NCI-H69 (cell line): ENCODE measurements at regions not wholly inside any gene's neighbourhood (a gene's known extent, or its start where the extent isn't known, plus 50 kb on each side); places are given as distances from the start of the nearest gene placed in this dataset.
A peak's percentile ranks its signal among the peaks of the same experiment; 100 is the strongest.
"Not testable (repeated sequence)": the region's sequence is repeated elsewhere in the genome, so short reads cannot be mapped to it uniquely, and the experiment has no call there.

Experiments
- DNase-seq: peaks from one replicate; lab custom pipeline; 2025; lab: John Stamatoyannopoulos, UW

DNA sequence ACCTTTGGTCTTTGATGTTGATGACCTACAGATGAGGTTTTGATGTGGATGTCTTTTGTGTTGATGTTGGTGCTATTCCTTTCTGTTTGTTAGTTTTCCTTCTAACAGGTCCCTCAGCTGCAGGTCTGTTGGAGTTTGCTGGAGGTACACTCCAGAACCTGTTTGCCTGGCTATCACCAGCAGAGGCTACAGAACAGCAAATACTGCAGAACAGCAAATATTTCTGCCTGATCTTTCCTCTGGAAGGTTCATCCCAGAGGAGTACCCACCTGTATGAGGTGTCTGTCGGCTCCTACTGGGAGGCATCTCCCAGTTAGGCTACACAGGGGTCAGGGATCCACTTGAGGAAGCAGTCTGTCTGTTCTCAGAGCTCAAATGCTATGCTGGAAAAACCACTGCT is 694.5 kb upstream of the CDH6 start:
- no peak for DNase-seq

GRCh38 chr5:30498509-30498908 is 695.0 kb upstream of the CDH6 start:
- not testable (repeated sequence) for DNase-seq

DNA sequence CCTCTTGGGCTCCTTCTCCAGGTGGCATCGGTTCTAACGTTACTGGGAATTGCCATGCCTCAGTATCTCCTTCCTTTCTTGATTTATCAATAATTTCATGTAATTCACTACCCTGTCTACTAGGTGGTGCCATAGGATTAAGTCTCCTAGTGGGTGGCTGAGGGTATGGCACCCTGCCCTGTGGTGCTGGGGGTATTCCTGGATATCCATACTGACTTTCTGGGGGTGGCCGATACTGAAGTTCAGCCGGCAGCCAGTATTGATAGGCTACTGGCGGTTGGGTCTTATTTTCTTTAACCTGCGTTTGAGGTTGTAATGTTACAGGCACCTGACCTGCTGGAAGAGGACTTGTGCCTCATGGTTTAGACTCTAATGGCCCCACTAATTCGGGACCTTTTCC is 699.4 kb upstream of the CDH6 start:
- not testable (repeated sequence) for DNase-seq

DNA sequence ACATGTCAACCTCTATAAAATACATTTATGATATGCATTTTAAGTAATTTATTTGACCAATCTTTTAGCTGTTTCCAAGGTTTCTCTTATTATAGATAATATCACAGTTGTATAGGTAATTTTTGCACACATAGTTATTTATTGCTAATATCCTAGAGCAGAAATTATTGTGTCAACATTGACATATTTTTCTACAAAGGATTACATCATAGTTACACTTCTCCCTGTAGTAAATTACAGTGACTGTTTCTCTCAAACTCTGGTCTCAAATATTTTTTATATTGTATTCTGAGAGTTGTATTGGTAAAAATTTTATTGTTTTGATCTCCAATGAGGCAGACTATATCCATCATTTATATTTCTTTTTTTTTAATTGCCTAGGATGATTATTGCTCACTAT is 714.4 kb upstream of the CDH6 start:
- DNase-seq: no peak

DNA sequence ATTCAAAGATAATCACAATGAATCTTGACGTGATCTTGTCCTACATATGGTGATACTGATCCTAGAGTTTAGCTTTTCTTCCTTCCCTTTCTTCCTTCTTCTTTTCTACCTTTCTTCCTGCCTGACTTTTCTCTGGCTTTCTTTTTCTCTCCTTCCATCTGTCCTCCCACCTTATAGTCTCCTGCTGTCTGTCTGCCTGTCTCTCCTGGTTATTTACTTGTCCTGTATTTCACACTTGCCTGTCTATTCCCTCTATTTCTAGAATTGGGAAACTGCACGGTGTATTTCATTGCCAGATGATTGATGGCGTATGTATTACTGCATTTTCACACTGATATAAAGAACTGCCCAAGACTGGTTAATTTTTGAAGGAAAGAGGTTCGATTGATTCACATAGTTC is 718.1 kb upstream of the CDH6 start:
- no peak for DNase-seq

DNA sequence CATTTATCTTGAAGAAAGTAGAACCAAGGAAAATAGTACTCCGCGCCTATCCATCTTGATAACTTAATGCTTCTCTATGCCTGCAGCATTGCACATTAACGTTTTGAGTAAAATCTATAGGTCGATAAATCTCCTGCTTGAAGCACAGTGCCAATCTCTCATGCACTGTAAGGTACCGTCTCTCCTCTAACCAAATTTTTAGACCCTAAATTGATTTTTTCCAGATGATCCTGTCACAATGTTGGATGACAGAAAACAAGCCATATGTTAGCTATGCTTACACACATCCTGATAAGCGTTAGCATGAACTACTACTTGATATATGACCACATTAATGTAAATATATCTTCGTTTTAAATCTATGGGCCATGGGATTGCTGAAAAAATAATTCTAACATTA is 723.8 kb upstream of the CDH6 start:
- no peak for DNase-seq

GRCh38 chr5:30458681-30459080 is 734.8 kb upstream of the CDH6 start:
- DNase-seq: no peak

DNA sequence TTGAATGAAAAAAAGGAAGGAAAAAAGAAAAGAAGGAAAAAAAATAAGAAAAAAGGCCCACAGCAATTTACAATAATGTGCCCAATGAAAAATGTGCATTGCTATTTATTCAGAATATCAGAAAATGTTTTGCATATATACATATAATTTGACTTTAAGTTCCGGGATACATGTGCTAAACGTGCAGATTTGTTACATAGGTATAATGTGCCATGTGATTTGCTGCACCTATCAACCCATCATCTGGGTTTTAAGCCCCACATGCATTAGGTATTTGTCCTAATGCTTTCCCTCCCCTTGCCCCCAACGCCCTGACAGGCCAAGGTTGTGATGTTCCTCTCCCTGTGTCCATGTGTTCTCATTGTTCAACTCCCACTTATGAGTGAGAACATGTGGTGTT is 738.0 kb upstream of the CDH6 start:
- DNase-seq: not testable (repeated sequence)

GRCh38 chr5:30453168-30453567 is 740.3 kb upstream of the CDH6 start:
- DNase-seq: no peak

GRCh38 chr5:30450153-30450552 is 743.3 kb upstream of the CDH6 start:
- no peak for DNase-seq

GRCh38 chr5:30447431-30447830 is 746.1 kb upstream of the CDH6 start:
- DNase-seq: no peak

GRCh38 chr5:30446456-30446855 is 747.0 kb upstream of the CDH6 start:
- DNase-seq: no peak

GRCh38 chr5:30438785-30439184 is 754.7 kb upstream of the CDH6 start:
- no peak for DNase-seq

GRCh38 chr5:30436691-30437090 is 756.8 kb upstream of the CDH6 start:
- DNase-seq: no peak

DNA sequence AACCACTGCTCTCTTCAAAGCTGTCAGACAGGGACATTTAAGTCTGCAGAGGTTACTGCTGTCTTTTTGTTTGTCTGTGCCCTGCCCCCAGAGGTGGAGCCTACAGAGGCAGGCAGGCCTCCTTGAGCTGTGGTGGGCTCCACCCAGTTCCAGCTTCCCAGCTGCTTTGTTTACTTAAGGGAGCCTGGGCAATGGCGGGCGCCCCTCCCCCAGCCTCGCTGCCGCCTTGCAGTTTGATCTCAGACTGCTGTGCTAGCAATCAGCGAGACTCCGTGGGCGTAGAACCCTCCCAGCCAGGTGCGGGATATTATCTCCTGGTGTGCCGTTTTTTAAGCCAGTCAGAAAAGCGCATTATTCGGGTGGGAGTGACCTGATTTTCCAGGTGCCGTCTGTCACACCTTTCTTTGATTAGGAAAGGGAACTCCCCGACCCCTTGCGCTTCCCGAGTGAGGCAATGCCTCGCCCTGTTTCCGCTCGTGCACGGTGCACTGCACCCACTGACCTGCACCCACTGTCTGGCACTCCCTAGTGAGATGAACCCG is 764.5 kb upstream of the CDH6 start:
- DNase-seq: not testable (repeated sequence)

- DNase-seq: no peak
These were observed 779.4 kb upstream of the CDH6 start for GRCh38 chr5:30414078-30414477.

DNA sequence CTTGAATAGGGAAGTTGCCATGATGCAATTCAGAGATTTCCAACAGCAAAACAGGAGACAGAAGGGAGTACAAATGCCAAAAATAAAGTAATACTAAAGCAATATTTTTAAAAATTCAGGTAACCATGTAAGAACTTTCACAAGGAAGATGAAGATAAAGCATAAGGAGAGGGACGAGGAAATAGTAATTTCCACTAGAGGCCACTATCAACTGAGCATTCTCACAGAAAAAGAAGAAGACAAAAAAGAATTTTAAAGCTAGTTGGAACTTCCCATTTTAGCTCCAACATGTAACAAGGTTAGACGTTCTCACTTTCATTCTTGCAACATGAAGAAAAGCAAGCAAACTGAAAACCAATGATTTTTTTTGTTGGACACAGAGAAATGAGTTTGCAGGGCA is 779.9 kb upstream of the CDH6 start:
- no peak for DNase-seq

DNA sequence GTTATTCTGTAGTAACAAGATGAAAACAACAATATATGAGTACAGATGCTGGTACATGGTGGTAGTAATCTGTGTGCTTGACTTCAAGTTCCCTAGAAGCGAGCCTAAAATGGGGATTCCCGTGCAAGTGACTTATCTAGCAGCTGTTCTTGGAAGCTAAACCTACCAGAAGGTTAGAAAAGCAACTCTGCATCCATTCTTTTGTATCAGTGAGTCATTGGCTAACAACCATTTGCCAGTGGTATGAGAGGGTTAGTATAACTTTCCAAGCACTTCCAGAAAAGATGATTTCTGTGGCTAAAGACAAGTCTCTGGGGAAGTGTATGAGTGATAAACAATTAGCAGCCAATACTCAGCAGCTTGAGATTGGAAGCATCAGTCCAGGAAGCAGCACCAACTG is 787.7 kb upstream of the CDH6 start:
- no peak for DNase-seq

- DNase-seq: peak; percentile 84
These were observed 791.9 kb upstream of the CDH6 start for GRCh38 chr5:30401479-30402058.

GRCh38 chr5:30398423-30398822 is 795.1 kb upstream of the CDH6 start:
- no peak for DNase-seq

- DNase-seq: peak; percentile 85
These were observed 800.6 kb upstream of the CDH6 start for GRCh38 chr5:30392897-30393296.

DNA sequence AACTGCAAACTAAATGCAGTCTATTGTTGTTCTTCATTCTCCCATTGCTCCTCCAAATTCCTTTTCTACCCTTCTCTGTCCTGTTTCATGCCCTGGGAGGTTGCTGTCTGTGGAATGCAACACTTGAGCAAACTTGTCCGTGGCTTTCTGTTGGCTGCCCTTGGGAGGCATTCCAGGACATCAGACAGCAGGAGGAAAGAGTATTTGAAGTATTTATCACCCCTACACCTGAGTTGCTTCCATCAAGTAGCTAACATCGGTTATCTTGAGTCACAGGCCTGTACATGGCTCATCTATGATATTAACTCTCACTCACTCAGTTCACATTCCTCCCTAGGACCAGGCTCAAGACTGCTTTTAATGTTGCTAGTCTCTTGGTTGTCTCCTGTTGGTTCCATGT is 803.4 kb upstream of the CDH6 start:
- DNase-seq: no peak

DNA sequence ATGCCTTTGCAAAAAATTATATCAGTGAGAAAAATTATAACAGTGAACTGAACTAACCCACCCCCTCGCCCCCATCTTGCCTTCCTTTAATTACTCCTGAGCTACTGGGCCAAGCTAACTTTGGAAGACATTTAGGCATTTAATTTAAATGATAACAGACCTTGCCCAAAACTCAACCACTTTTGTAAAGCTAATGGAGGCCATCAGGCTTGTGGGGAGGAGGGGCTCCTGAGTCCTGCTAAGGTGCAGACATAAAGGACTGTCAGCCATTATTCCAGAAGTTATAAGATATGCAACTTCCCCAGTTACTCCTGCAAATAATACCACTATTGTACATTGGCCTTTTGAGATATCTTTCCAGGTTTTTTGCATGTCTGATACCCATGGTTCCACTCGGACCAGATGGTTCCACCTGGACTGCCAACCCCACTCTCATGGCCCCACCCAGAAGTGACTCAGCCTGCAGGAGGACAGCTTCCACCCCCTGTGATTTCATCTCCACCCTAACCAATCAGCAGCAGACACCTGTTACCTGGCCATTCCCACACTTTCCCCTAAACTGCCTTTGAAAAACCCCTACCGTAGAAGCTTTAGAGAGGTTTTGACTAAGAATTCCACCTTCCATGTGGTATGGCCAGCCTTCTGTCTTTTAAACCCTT is 805.4 kb upstream of the CDH6 start:
- no peak for DNase-seq

DNA sequence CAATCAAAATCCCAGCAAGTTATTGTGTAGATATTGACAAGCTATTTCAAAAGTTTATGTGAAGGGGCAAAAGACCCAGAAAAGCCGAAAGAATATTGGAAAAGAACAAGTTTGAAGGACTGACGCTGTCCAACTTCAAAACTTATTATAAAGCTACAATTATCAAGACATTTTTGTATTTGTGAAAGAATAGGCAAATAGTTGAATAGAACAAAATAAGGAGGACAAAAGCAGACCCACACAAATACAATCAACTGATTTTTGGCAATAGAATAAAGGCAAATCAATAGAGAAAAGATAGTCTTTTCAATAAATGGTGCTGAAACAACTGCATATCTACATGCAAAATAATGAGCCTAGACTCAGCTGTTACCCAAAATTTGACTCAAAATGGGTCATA is 807.7 kb upstream of the CDH6 start:
- DNase-seq: no peak
